ENCODE measurements at regions not wholly inside any gene's neighbourhood (a gene's known extent, or its start where the extent isn't known, plus 50 kb on each side); places are given as distances from the start of the nearest gene placed in this dataset.

GRCh38 chr4:160492181-160492580 is 1389.3 kb downstream of the RAPGEF2 start:
- TF ChIP-seq CTCF (IDR thresholded peaks at IDR 0.05; ENCODE audit: low read depth, low read length), result no peak
- no peak for DNase-seq (ENCODE audit: low read depth in 2 of 2)
- no peak overlapping the region for H3K4me3 ChIP-seq (replicated peaks in 1 of 2; ENCODE audit: low read depth in 2 of 2, low read length in 2 of 2)

- no peak for DNase-seq (ENCODE audit: low read depth in 2 of 2)
- no peak for TF ChIP-seq CTCF (IDR thresholded peaks at IDR 0.05; ENCODE audit: low read depth, low read length)
- no peak overlapping the region for H3K4me3 ChIP-seq (replicated peaks in 1 of 2; ENCODE audit: low read depth in 2 of 2, low read length in 2 of 2)
Observed at GRCh38 chr4:160493206-160493605, 1390.3 kb downstream of the RAPGEF2 start.

GRCh38 chr4:160495356-160495755 is 1392.5 kb downstream of the RAPGEF2 start:
- no peak overlapping the region for H3K4me3 ChIP-seq (replicated peaks in 1 of 2; ENCODE audit: low read depth in 2 of 2, low read length in 2 of 2)
- TF ChIP-seq CTCF (IDR thresholded peaks at IDR 0.05; ENCODE audit: low read depth, low read length), result no peak
- DNase-seq (ENCODE audit: low read depth in 2 of 2), result no peak

GRCh38 chr4:160498211-160498610 is 1395.3 kb downstream of the RAPGEF2 start:
- no peak for DNase-seq (ENCODE audit: low read depth in 2 of 2)
- TF ChIP-seq CTCF (IDR thresholded peaks at IDR 0.05; ENCODE audit: low read depth, low read length), result no peak
- H3K4me3 ChIP-seq (replicated peaks in 1 of 2; ENCODE audit: low read depth in 2 of 2, low read length in 2 of 2), result no peak overlapping the region

- DNase-seq (ENCODE audit: low read depth in 2 of 2), result no peak
- H3K4me3 ChIP-seq (replicated peaks in 1 of 2; ENCODE audit: low read depth in 2 of 2, low read length in 2 of 2), result no peak overlapping the region
- no peak for TF ChIP-seq CTCF (IDR thresholded peaks at IDR 0.05; ENCODE audit: low read depth, low read length)
Observed at GRCh38 chr4:160505724-160506123, 1402.8 kb downstream of the RAPGEF2 start.

GRCh38 chr4:160510928-160511327 is 1408.0 kb downstream of the RAPGEF2 start:
- TF ChIP-seq CTCF (IDR thresholded peaks at IDR 0.05; ENCODE audit: low read depth, low read length), result no peak
- DNase-seq (ENCODE audit: low read depth in 2 of 2), result no peak
- H3K4me3 ChIP-seq (replicated peaks in 1 of 2; ENCODE audit: low read depth in 2 of 2, low read length in 2 of 2), result no peak overlapping the region

- no peak overlapping the region for H3K4me3 ChIP-seq (replicated peaks in 1 of 2; ENCODE audit: low read depth in 2 of 2, low read length in 2 of 2)
- no peak for TF ChIP-seq CTCF (IDR thresholded peaks at IDR 0.05; ENCODE audit: low read depth, low read length)
- no peak for DNase-seq (ENCODE audit: low read depth in 2 of 2)
Observed at GRCh38 chr4:160514126-160514525, 1411.2 kb downstream of the RAPGEF2 start.
